Panc1 (cell line): ENCODE measurements at regions not wholly inside any gene's neighbourhood (a gene's known extent, or its start where the extent isn't known, plus 50 kb on each side); places are given as distances from the start of the nearest gene placed in this dataset.

ENCODE experiments used
- CTCF ChIP-seq: fragments of 450-650 bp; IDR thresholded peaks from 2 replicates; pipeline ENCODE4 v1.5.1; 2017; ENCODE audit warnings: mild to moderate bottlenecking
- POLR2AphosphoS5 ChIP-seq: IDR thresholded peaks from 2 replicates; pipeline ENCODE4 v1.6.1; 2012; ENCODE audit warnings: mild to moderate bottlenecking, low read depth, low read length, moderate library complexity
- REST ChIP-seq, 2 experiments: IDR thresholded peaks; 2 replicates each; pipeline ENCODE4 v1.6.1; 2011 to 2012; ENCODE audit warnings: low read depth in 2 of 2, control low read depth in 1 of 2, low read length in 1 of 2, mild to moderate bottlenecking in 1 of 2, moderate library complexity in 1 of 2; ENCODE audit not compliant: insufficient read depth in 1 of 2
- SIN3A ChIP-seq: IDR thresholded peaks from 2 replicates; pipeline ENCODE4 v1.6.1; 2012; ENCODE audit warnings: low read depth, mild to moderate bottlenecking, low read length, moderate library complexity, borderline replicate concordance; ENCODE audit not compliant: insufficient read depth

GRCh38 chr13:85597790-85598500 lies 201.3 kb downstream of the SLITRK6 start:
- no peak for TF ChIP-seq CTCF
- TF ChIP-seq POLR2AphosphoS5 = no peak
- no peak for TF ChIP-seq REST (IDR thresholded peaks at IDR 0.05; ENCODE audit: insufficient read depth in 1 of 2, low read depth in 2 of 2, low read length in 1 of 2)
- TF ChIP-seq SIN3A = no peak
